GM21529 (cell line): ENCODE measurements at regions not wholly inside any gene's neighbourhood (a gene's known extent, or its start where the extent isn't known, plus 50 kb on each side); places are given as distances from the start of the nearest gene placed in this dataset.

ENCODE experiments used
- ATAC-seq: cut with Tn5 transposase; IDR thresholded peaks from one replicate; pipeline ENCODE4 v1.9.1; 2021; ENCODE audit not compliant: unreplicated experiment

DNA sequence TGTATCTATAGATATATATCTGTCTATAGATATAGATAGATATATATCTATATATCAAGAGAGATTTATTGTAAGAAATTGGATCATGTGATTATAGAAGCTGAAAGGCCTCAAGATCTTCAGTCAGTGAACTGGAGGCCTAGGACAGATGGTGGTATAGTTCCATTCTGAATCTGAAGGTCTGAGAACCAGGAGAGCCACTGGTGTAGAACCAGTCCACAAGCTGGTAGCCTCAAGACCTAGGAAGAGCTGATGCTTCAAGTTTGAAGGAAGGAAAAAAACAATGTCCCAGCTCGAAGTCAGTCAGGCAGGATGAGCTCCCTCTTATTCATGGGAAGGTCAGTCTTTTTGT, 213.2 kb upstream of the JUN start:
- peak; percentile 70 for ATAC-seq

DNA sequence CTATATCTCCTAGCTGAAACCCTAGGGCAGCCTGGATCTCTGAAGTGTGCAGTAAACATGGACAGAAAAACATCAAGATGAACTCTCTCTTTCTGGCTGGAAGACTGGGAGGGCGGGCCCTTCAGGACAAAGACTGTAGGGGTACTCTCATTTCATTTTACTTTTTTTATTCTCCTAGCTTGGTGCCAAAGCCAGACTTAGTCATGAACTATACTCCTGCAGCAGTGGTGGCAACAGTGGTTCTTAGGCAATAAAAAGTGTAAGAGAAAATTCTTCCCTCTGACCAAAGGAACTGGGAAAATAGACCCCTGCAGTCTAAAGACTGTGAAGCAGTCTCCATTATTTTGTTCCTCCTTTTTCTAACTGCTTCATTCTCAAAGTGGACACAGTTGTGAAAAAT, 213.8 kb upstream of the JUN start:
- no peak for ATAC-seq

DNA sequence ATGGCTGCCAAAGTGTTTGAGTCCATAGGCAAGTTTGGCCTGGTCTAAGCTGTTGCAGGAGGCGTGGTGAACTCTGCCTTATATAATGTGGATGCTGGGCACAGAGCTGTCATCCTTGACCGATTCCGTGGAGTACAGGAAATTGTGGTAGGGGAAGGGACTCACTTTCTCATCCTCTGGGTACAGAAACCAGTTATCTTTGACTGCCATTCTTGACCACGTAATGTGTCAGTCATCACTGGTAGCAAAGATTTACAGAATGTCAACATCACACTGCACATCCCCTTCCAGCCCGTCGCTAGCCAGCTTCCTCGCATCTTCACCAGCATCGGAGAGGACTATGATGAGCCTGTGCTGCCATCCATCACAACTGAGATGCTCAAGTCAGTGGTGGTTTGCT, 215.8 kb upstream of the JUN start:
- ATAC-seq, result no peak

DNA sequence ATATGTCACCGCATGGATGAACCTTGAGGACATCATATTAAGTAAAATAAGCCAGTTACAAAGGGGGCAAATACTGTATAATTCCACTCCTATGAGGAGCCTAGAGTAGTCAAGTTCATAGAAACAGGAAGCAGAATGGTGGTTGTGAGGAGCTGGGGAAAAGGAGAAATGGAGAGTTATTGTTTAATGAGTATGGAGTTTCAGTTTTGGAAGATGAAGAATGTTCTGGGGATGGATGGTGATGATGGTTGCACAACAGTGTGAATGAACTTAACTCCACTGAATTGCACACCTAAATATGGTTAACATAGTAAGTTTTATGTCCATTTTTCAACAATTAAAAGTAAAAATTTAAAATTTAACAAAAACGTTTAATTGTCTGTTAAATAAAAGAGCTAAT, 220.9 kb upstream of the JUN start:
- no peak for ATAC-seq

DNA sequence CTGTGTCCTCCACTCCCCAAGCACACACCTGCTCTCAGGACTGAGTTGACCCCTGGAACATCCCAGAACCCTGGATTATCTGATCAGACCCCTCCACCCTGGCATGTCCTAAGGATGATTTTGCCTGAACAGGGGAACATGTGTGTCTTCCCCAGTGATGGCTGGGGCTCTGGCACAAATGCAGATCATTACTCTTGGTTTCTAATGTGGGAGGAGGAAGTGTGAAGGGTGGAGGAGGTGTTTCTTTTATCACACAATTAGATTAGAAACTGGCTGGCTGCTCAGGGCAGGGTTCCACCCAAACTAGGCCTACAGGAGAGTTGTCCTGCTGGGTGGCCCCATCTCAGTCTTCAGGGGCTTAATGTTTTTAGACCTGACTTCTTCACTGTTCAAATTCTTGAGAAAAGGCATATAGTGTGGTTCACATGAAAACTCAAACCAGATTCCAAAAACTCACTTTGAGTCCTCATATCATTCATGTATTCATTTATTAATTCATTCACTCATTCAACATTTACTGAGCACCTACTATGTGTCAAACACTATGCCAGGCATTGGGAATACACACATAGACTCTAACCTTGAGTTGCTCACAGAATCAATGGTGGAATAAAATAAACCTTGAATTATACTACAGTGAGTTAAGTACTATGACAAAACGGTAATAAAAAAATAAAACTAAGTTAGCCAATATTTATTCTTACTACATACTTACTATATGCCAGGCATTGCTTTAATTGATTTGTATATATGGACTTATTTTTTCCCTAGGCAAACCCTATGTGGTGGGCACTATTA, 221.8 kb upstream of the JUN start:
- ATAC-seq, result peak; percentile 55

DNA sequence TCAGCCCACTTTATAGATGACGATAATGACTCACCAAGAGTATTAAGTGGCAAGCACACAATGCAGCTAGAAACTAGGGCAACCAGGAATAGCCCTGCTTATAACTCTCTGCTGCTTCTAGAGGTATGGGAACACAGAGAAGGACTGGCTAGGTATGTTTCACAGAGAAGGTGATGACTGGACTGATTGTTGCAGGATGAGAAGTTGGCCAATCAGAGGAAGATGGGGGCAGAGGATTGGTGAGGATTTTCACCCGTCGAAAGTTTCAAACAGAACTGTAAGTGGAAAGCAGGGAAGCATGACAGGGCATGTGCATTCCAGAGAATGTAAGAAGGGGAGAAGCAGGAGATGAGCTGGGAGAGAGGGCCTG, 222.4 kb upstream of the JUN start:
- ATAC-seq, result no peak

DNA sequence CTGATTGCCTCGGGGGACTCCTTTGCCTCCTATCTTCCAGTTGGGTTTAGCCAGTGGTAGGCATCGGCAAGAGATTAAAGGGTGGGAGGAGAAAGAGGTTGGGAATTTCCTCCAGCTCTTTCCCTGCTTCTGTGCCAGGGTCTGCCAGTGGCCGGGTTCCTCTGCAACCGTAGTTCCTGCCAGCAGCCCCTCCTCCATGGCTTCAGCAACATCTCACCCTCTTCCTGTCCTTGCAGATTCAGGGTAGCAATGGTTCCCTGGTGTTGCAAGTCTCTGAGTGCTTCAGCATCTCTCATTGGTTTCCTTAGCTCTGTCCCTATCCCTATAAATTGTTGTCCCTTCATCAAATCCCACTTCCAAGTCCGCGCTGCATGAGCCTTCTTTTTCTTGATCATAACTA, 223.1 kb upstream of the JUN start:
- ATAC-seq, result no peak

DNA sequence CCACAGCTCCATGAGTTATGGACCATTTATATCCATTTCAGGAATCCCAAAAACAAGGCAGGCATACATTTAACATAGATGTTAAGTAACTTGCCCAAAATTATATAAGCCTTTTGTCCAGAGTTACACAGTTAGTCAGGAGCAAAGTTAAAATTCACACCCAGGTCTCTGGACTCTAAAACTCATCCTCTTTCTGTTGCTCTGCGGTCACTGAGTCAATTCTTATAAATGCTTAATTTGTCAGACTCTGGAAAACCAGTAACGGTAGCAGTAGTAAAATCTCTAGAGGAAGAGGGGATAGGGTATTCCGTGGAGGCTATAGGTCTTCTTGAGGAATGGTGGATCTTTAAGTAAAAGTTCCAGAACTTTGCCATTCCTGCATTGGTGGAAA, 223.6 kb upstream of the JUN start:
- peak; percentile 7 for ATAC-seq

DNA sequence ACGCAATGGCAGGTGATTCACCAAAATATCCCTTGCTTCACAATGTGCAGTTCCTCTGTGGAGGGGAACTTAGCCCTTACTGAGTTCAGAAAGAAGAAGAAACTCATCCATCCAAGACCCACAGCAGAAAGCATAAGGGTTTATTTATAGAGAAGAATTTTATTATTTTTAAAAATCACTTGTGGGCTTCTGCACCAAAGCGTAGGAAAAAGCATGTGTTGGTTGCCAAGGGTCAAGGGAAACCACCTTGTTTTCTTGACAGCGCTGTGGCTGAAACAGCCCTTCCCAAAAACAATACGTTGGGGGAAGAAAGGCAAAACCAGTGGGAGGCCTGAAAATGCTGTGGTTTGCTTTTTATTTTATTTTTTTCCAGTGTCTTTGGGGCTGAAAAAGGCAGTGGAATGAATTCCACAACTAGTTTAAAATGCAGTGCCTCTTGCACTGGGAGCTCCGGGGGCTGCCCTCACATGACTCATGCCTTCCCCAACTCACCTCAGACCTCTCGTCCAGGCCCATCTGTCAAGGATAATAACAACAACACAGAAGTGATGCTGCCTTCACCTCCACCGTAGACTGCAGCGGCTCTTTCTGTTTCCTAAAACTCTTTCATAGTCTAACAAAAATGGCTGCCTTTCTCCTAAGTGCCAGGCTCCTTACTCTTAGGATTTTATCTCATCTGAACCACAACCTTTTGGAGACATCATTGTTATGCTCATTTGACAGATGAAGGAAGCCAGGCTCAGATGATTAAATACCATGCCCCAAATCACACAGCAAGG, 224.2 kb upstream of the JUN start:
- peak; percentile 61 for ATAC-seq

DNA sequence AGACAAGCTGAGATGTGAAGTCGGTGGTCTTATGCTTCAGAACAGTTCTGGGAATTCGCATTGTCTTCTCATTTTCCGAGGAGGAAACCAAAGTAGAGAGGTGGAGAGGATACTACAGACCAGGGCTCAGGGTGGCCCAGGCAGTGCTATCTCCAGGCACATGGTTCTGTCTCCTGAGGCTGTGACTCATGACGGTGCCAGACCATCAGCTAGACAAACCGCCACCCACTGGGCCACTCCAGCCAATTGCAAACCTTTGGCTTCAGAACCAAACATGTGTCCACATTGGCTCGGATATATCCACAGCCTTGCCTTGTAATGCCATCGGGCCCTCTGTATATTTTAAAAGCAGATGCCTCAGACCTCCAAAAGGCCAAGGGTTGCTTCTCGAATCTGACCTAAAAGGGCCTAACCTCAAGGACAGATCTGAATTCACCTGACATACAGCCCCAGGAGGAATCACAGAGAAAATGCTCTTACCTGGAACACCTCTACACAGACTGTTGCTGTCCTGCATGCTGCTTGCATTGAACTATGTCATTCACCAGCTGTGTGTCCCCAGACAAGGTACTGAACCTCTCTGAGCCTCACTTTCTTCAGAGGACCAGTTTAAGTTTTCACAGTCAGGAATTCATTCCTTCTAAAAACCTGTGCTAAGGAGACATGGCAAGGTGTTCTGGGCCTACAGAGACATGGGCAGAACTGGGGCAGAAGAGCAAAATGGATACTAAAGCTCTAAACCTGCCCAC, 224.9 kb upstream of the JUN start:
- ATAC-seq, result no peak

DNA sequence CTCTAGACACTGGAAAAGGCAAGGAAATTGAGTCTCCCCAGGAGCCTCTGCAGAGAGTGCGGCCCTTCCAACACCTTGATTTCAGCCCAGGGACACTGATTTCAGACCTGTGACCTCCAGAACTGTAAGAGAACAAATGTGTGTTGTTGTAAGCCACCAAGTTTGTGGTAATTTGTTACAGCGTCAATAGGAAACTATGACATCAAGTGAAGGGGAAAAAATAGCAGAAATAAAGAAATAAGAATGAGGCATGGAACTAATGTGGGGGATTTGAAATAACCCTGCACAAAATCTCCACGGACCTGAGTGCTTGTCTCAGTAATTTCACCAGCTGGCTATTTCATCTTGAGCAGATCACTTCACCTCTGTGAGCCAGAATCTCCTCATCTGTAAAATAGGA, 227.8 kb upstream of the JUN start:
- no peak for ATAC-seq

DNA sequence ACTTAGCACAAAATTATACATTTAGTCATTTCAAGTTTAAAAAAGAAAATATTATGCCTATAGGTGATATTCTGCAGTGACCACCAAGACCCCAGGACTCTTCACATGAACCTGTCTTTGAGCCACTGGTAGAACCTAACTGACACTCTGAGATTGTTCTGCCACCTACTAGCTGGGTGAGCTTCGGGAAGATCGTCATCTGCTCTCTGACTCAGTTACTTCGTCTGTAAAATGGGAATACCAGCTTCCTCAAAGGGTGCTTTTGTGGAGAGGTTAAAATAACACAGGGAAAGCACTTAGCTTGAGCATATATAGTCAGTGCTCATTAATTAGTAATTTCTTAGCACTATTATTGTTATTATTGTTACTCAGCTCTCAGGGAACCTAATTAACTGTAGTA, 228.5 kb upstream of the JUN start:
- no peak for ATAC-seq

DNA sequence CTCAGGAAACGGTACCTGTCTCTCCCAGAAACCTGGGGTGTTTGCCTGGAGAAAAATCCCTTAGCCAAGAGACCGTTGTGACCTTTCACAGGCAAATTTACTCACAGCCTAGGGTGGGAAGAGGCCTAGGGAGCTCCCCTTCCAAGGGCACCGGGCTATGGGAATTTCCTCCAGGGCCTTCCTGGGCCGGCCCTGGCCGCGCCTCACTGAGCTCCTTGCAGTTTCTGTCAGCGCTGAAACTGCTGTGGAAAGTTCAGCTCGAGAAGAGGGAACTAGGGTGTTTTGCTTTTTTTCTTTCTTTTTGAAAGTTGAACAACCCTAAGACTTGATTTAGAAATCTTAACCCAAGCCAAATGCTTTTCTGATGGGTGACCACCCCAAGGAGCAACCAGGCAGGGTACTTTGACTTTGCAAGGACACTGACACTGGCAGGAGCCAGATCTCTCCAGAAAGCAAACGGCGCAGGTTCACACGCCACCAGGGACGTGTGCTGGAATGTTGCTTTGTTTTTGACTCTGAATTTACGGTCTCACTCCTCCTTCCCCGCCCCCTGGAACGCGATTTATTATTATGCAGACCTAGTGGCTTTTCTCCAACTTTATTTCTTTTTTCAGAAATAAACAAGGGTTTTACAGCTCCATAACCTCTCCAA, 229.6 kb upstream of the JUN start:
- ATAC-seq, result peak; percentile 60

DNA sequence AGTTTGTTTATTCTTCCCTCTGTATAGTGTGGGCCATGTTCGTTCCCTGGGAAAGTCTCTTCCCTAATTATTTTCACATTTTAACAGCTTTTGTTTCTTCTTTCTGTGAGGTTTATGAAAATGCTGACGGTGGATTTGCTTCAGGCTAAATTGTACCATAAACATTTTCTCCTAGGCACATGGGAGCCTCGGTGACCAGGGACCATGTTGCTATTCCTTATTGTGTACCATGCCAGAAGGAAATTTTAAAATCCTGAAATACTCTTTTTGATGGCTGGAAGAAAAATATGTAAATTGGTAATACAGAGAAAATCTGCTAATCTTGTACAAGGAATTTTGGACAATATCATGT, 230.1 kb upstream of the JUN start:
- no peak for ATAC-seq

DNA sequence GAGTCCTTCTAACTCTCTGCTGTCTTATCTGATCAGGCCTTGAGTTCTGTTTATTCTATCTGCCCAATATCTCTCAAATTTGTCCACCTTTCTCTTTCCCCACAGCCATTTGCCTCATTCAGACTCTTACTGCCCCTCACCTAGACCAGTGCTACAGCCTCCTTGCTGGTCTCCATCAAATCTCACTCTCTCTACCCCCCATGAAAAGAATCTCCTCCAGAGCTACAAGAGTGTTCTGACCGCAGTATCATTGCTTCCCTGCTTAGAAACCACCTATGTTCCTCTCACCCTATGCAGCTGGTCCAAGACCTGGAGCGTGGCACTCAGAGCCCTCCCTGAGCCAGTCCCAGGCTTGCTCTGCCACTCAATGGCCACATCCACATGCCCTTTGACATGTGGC, 231.0 kb upstream of the JUN start:
- ATAC-seq, result no peak

DNA sequence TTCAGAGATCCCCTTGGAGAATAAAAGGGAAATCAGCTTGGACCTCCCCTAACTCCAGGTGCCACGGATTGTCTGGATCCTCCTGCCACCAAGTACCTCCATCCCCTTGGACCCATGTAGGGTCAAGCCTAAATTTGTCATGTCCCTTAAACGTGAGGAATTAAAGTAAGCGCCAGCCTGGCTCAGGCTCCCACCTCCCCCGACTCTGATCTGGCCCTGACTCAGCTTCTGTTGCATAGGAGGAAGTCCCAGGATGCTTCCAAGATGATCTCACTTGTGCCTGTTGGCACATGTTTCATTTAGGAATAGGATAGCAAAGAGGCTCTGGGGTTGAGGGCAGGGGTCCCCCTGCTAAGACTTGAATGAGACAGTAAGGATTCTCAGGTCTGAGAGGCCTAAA, 231.9 kb upstream of the JUN start:
- ATAC-seq, result no peak

DNA sequence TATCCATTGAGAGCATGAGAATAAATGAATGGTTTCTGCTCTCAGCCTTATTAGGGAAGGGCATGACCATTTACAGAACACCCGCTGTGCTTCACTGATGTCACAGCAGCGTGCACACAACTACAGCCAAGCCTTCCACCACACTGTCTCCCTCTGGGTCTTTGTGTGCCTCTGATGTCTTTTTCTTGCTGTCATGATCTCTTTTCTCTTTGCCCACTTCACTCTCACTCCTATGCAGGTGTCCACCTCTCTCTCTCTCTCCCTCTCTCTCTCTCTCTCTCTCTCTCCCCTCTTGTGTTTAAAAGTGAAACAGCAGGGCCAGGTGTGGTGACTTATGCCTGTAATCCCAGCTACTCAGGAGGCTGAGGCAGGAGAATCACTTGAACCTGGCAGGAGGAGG, 232.5 kb upstream of the JUN start:
- ATAC-seq, result no peak

DNA sequence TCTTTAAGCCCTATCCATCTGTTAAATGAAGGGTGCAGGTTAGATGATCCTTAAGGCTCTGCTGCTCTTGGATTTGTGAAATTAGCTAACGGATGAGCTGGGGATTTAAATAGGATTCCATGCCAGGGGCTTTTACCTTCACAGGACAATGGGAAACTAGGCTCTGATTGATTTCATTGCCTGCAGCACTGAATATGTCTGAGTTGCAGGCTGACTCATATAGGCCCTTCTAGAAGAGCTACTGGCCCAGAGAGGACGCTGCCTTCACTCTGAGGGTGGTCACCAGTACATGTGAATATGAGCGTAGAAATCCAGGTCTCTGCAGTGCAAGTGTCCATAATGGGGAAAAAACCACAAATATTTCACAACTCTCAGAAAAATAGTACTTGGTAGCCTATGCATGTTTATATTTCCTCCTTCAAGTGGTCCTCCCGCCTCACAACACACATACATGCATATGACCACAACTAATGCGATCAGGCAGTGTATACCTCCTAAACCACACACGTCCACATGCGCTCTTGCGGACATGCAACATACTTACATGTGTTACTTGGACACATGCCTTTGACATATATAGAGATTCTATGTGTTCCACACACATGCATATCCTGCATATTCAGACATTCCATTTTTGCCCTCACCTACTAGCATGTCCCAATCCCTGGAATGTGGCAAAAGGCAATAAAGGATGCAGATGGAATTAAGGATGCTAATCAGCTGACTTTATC, 233.8 kb upstream of the JUN start:
- ATAC-seq, result no peak

DNA sequence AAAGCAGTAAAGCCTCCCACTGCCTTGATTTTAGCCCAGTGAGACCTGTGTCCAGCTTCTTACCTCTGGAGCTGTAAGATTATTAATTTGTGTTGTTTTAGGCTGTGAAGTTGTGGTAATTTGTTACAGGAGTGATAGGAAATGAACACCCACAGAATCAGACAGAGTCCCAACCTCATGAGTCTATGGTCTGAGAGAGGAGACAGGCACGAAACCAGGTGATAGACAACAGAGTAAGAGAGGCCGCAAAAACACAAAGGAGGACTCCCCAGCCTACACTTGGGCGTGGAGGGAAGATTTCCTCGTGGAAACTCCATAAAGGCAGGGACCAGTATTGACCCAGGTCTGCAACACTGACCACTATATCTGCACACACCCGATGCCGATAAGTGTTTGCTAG, 234.6 kb upstream of the JUN start:
- no peak for ATAC-seq

DNA sequence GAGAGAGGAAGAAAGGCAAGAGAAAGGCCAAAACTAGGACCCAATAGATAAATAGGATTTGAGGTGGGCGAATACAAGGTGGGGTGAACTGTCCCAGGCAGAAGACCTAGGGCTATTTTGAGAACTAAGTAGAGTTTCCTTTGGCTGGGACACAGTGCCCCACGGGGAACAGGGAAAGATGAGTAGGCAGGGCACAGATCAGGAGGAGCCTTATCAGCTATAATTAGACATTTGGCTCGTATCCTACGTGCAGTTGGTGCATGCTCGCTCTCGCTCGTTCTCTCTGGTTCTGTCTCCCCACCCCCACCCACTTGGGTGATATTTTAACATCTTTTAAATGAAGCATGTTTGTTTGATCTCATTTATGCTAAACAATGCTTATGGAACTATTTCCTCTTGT, 235.0 kb upstream of the JUN start:
- no peak for ATAC-seq
